OCI-LY3 (cell line): ENCODE measurements at regions not wholly inside any gene's neighbourhood (a gene's known extent, or its start where the extent isn't known, plus 50 kb on each side); places are given as distances from the start of the nearest gene placed in this dataset.

Experiments used
- EZH2phosphoT487 ChIP-seq: fragments of 200-600 bp; shearing (Covaris generic); IDR thresholded peaks from 2 replicates; pipeline ENCODE4 v1.6.1; 2018; ENCODE audit warnings: antibody characterized with exemption, mixed run types, low read depth
- TF ChIP-seq, protein P1 (sequence below): fragments of 200-600, 300-600 bp; sonication (generic); IDR thresholded peaks from 2 replicates; pipeline ENCODE4 v1.5.1; 2014; ENCODE audit warnings: antibody characterized with exemption, low read length, low read depth

DNA sequence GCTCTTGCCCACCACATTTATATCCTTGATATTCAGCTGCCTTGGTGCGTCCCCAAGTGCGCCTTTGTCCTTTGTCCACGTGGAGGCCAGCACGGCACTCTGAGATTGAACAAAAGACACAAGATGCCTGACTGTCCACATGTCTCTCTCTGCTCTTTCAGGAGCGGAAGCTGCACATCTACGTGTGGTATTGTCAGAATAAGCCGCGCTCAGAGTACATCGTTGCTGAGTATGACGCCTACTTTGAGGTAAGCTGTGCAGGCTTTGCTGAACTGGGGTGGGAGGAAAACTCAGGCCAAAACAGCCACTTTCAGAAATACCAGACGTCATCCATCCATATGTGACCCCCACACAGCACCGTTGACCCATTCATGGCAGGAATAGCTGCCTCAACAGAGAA, 72.0 kb upstream of the UMPS start:
- TF ChIP-seq, protein P1, sequence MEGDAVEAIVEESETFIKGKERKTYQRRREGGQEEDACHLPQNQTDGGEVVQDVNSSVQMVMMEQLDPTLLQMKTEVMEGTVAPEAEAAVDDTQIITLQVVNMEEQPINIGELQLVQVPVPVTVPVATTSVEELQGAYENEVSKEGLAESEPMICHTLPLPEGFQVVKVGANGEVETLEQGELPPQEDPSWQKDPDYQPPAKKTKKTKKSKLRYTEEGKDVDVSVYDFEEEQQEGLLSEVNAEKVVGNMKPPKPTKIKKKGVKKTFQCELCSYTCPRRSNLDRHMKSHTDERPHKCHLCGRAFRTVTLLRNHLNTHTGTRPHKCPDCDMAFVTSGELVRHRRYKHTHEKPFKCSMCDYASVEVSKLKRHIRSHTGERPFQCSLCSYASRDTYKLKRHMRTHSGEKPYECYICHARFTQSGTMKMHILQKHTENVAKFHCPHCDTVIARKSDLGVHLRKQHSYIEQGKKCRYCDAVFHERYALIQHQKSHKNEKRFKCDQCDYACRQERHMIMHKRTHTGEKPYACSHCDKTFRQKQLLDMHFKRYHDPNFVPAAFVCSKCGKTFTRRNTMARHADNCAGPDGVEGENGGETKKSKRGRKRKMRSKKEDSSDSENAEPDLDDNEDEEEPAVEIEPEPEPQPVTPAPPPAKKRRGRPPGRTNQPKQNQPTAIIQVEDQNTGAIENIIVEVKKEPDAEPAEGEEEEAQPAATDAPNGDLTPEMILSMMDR: no peak
- no peak for TF ChIP-seq EZH2phosphoT487
